Spleen (tissue), 11 donors: ENCODE measurements at regions not wholly inside any gene's neighbourhood (a gene's known extent, or its start where the extent isn't known, plus 50 kb on each side); places are given as distances from the start of the nearest gene placed in this dataset.

ENCODE experiments used
- DNase-seq: peaks from one replicate; pipeline ENCODE4 v3.0.0-alpha.2; 2020
- H3K27ac ChIP-seq, 8 donors: fragments of 200-600 bp; sonication (generic) in 7 of 8; 1 replicate in 4 of 8; 2 replicates in 4 of 8; pipeline versions ENCODE4 v1.5.0 to v1.8.0; 2016 to 2021; ENCODE audit warnings: inconsistent platforms in 4 of 8, mild to moderate bottlenecking in 4 of 8, moderate library complexity in 1 of 8
- H3K27me3 ChIP-seq, 7 donors: fragments of 200-600 bp; sonication (generic) in 6 of 7; replicated peaks in 1 of 7; 1 replicate in 4 of 7; 2 replicates in 3 of 7; pipeline versions ENCODE4 v1.5.0 to v1.8.0; 2016 to 2021; ENCODE audit warnings: inconsistent platforms in 3 of 7, mild to moderate bottlenecking in 1 of 7
- H3K36me3 ChIP-seq, 6 donors: fragments of 200-600 bp; sonication (generic) in 5 of 6; 1 replicate in 4 of 6; 2 replicates in 2 of 6; pipeline versions ENCODE4 v1.5.0 to v1.8.0; 2016 to 2021; ENCODE audit warnings: inconsistent platforms in 2 of 6
- H3K4me1 ChIP-seq, 6 donors: fragments of 200-600 bp; sonication (generic) in 5 of 6; 1 replicate in 3 of 6; 2 replicates in 3 of 6; pipeline versions ENCODE4 v1.5.0 to v1.8.0; 2016 to 2021; ENCODE audit warnings: inconsistent platforms in 3 of 6
- H3K4me3 ChIP-seq, 8 donors: fragments of 200-600 bp; sonication (generic) in 7 of 8; 1 replicate in 4 of 8; 2 replicates in 4 of 8; pipeline versions ENCODE4 v1.5.0 to v1.8.0; 2016 to 2021; ENCODE audit warnings: inconsistent platforms in 4 of 8, mild to moderate bottlenecking in 4 of 8, moderate library complexity in 2 of 8
- H3K9me3 ChIP-seq, 8 donors: fragments of 200-600 bp; sonication (generic) in 7 of 8; 1 replicate in 4 of 8; 2 replicates in 4 of 8; pipeline versions ENCODE4 v1.5.0 to v1.8.0; 2016 to 2021; ENCODE audit warnings: inconsistent platforms in 4 of 8
- POLR2A ChIP-seq, 3 donors: fragments of 450-650 bp; IDR thresholded peaks; one replicate each; pipeline ENCODE4 v1.5.1; 2017; ENCODE audit warnings: antibody characterized with exemption in 3 of 3, mild to moderate bottlenecking in 1 of 3
- POLR2AphosphoS5 ChIP-seq, 3 donors: sonication (generic); formaldehyde crosslinking; IDR thresholded peaks; one replicate each; pipeline ENCODE4 v1.5.1; 2017; ENCODE audit warnings: antibody characterized with exemption in 3 of 3
- WGBS, 5 donors: extraction: QIAGEN DNeasy Blood & Tissue Kit in 3 of 5; methylation state at CpG; one replicate each; pipeline versions ENCODE4 v1.1.5 to v1.1.7; 2013 to 2018; 5-methylcytosine and 5-hydroxymethylcytosine counted together
- intact Hi-C: fragments of 100-400 bp; cut with DNase I; formaldehyde crosslinking; loops from one replicate; pipeline ENCODE4 v1.15.0; 2023; ENCODE audit warnings: low total_unique reads
- TF ChIP-seq, protein P1 (sequence below), 11 experiments: fragments of 200-600 bp in 7 of 11; fragments of 450-650 bp in 4 of 11; sonication (generic) in 4 of 11; IDR thresholded peaks in 8 of 11; conservative IDR thresholded peaks in 3 of 11; 1 replicate in 7 of 11; 2 replicates in 4 of 11; pipeline versions ENCODE4 v1.4.0 to v1.8.0; 2016 to 2021; ENCODE audit warnings: antibody characterized with exemption in 11 of 11, inconsistent platforms in 4 of 11, mild to moderate bottlenecking in 1 of 11
- donor health status: healthy with polysubstance abuse.
- donor health status: DM: no; HTN: no; CAD: no; lungs with moderate emphysema.
- donor health status: DM: no; HTN: no; CAD: no.
- donor health status: Bipolar disorder and iron deficiency.
- donor health status: healthy.
- donor health status: DM: no; HTN: no; CAD: no.
- donor health status: DM: yes; HTN: yes; CAD: no.

- Histone ChIP-seq H3K4me3 (no peak overlapping the region), H3K9me3 (no peaks in the 10 kb centered on the region), H3K36me3 (no peaks in the 10 kb centered on the region), H3K27ac (no peak overlapping the region), H3K27me3 (no peaks in the 10 kb centered on the region), H3K4me1 (no peaks in the 10 kb centered on the region)
- intact Hi-C loops, result no loop called here
- no peak for DNase-seq
- TF ChIP-seq POLR2A (IDR thresholded peaks at IDR 0.05), result no peak
- no peak for TF ChIP-seq POLR2AphosphoS5 (IDR thresholded peaks at IDR 0.05)
- TF ChIP-seq, protein P1, sequence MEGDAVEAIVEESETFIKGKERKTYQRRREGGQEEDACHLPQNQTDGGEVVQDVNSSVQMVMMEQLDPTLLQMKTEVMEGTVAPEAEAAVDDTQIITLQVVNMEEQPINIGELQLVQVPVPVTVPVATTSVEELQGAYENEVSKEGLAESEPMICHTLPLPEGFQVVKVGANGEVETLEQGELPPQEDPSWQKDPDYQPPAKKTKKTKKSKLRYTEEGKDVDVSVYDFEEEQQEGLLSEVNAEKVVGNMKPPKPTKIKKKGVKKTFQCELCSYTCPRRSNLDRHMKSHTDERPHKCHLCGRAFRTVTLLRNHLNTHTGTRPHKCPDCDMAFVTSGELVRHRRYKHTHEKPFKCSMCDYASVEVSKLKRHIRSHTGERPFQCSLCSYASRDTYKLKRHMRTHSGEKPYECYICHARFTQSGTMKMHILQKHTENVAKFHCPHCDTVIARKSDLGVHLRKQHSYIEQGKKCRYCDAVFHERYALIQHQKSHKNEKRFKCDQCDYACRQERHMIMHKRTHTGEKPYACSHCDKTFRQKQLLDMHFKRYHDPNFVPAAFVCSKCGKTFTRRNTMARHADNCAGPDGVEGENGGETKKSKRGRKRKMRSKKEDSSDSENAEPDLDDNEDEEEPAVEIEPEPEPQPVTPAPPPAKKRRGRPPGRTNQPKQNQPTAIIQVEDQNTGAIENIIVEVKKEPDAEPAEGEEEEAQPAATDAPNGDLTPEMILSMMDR (IDR thresholded peaks at IDR 0.05 in 8 of 11, conservative IDR thresholded peaks at IDR 0.05 in 3 of 11), result no peak
- WGBS, 5 donors, result 74 to 89% (median 85%) methylated on average over 1 of the region's 1 CpG
Measured at GRCh38 chr11:90847268-90847886, 624.5 kb upstream of the CHORDC1 start.

GRCh38 chr11:90846628-90847027 lies 623.8 kb upstream of the CHORDC1 start:
- no peak for DNase-seq
- H3K4me1 ChIP-seq, result no peaks in the 10 kb centered on the region
- intact Hi-C loops, result no loop called here
- no peaks in the 10 kb centered on the region for H3K36me3 ChIP-seq
- TF ChIP-seq, protein P1 (IDR thresholded peaks at IDR 0.05 in 8 of 11, conservative IDR thresholded peaks at IDR 0.05 in 3 of 11), result no peak
- TF ChIP-seq POLR2A (IDR thresholded peaks at IDR 0.05) (no peak), POLR2AphosphoS5 (IDR thresholded peaks at IDR 0.05) (no peak)
- 77 to 81% (median 78%) methylated on average over 3 of the region's 3 CpGs for WGBS, 5 donors
- H3K27me3 ChIP-seq, result no peaks in the 10 kb centered on the region
- no peaks in the 10 kb centered on the region for H3K9me3 ChIP-seq
- no peak overlapping the region for H3K27ac ChIP-seq
- no peak overlapping the region for H3K4me3 ChIP-seq

DNA sequence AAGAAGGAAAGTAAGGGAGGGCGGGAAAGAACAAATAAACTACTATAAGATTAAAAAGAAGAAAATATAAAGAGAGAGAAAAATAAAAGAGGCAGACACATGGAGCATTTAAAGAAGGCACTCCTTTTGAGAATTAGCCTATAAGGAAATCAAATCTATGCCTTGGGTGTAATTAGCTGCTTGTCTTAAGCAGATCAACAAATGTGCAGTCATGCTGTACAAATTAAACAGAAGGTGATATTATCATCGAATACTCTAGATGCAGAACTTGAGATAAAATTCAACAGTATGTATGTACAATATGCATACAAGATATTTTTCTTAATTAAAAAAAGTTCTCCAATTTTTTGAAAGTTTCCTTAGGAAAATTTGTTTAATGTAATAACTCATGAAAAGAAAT lies 623.0 kb upstream of the CHORDC1 start:
- 70 to 96% (median 86%) methylated on average over 2 of the region's 2 CpGs for WGBS, 5 donors
- intact Hi-C loops, result no loop called here
- Histone ChIP-seq H3K27ac (no peak overlapping the region), H3K36me3 (no peaks in the 10 kb centered on the region), H3K4me3 (no peak overlapping the region), H3K9me3 (no peaks in the 10 kb centered on the region), H3K27me3 (no peaks in the 10 kb centered on the region), H3K4me1 (no peaks in the 10 kb centered on the region)
- DNase-seq, result no peak
- TF ChIP-seq, protein P1 (IDR thresholded peaks at IDR 0.05 in 8 of 11, conservative IDR thresholded peaks at IDR 0.05 in 3 of 11), result no peak

- TF ChIP-seq, protein P1 (IDR thresholded peaks at IDR 0.05 in 8 of 11, conservative IDR thresholded peaks at IDR 0.05 in 3 of 11), result no peak
- no peak for TF ChIP-seq POLR2A (IDR thresholded peaks at IDR 0.05)
- TF ChIP-seq POLR2AphosphoS5 (IDR thresholded peaks at IDR 0.05), result no peak
- Histone ChIP-seq H3K4me3 (no peak overlapping the region), H3K27me3 (no peaks in the 10 kb centered on the region), H3K27ac (no peak overlapping the region), H3K36me3 (no peaks in the 10 kb centered on the region), H3K4me1 (no peaks in the 10 kb centered on the region), H3K9me3 (no peaks in the 10 kb centered on the region)
- no peak for DNase-seq
- intact Hi-C loops, result no loop called here
- WGBS, 5 donors, result 68 to 82% (median 80%) methylated on average over 1 of the region's 1 CpG
Measured at GRCh38 chr11:90845126-90845525, 622.3 kb upstream of the CHORDC1 start.
